Activated naive CD8-positive, alpha-beta T cell treated with anti-CD3 and anti-CD28 coated beads, Interleukin-2, amount 10 ng/mL, durations not matched to agents 7 days and 5 days (primary cell): ENCODE measurements at regions not wholly inside any gene's neighbourhood (a gene's known extent, or its start where the extent isn't known, plus 50 kb on each side); places are given as distances from the start of the nearest gene placed in this dataset.

Source experiments
- ATAC-seq: fragments of 150-1000 bp; cut with Tn5 transposase; one replicate; pipeline ENCODE4 v1.10.0; 2021; ENCODE audit warnings: low read depth, moderate library complexity
- POLR2A ChIA-PET: fragments of 350-600 bp; sonication (Branson Sonifier 250); formaldehyde crosslinking; loops from one replicate; lab custom pipeline; 2021; ENCODE audit warnings: antibody characterized with exemption; lab: Charles Lee
- DNase-seq: peaks from one replicate; pipeline ENCODE4 v3.0.0; 2021
- H3K27ac Mint-ChIP-seq: one replicate; pipeline ENCODE4 v1.8.0; 2022; ENCODE audit warnings: mild to moderate bottlenecking, mixed read lengths
- H3K27me3 Mint-ChIP-seq: one replicate; pipeline ENCODE4 v1.8.0; 2022; ENCODE audit warnings: mild to moderate bottlenecking, moderate library complexity, mixed read lengths
- H3K36me3 Mint-ChIP-seq: one replicate; pipeline ENCODE4 v1.8.0; 2021; ENCODE audit warnings: mild to moderate bottlenecking, mixed read lengths
- H3K4me1 Mint-ChIP-seq: one replicate; pipeline ENCODE4 v1.8.0; 2021; ENCODE audit warnings: mixed read lengths
- H3K4me3 Mint-ChIP-seq: one replicate; pipeline ENCODE4 v1.8.0; 2022; ENCODE audit warnings: mild to moderate bottlenecking, moderate library complexity, mixed read lengths
- H3K9me3 Mint-ChIP-seq: one replicate; pipeline ENCODE4 v1.8.0; 2021; ENCODE audit warnings: mixed read lengths

DNA sequence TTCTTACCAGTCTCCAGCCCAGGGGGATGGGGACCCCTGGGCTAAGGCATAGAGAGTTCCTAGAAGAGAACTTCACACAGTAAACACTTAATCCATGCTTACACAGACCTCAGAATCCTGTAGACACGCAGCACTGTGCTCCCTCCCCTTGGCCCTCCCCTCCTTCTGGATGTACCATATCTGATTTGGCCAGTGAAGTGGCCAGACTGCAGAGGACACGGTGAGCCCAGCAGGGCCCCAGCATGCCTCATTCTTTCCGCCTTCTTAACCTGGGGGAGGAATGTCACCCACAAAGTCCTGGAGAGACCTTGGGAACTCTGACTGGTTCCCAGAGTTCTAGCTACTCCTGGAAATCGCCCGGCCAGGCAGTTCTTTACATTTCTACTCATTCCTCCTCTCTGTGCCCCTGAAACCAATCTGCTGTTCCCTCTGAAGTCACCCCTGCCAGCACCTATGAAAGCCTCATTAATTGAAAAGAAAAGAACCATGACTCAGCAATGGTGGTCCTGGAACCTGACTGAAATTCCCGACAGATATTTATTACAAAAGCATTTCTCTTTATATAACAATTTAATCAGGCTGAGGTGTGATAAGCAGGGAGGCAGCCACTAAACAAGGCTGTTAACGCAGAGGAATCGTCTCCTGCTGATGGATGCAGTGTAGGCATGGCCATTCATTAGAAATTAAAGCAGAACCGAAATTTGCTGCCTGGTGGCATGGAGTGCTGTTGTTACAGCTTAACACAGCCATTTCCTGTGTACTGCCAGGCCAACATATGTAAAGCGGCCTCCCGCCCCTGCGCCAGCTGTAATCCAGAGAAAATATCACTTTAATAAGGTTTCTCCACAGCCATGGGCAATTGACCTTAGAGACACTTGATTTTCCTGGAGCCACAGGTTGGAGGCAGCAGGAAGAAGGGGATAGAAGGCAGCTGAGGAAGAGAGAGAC, 74.6 kb upstream of the KCND3 start:
- no peak for DNase-seq
- POLR2A ChIA-PET = no interaction called here
- Mint-ChIP-seq H3K9me3 (no peaks in the 10 kb centered on the region), H3K27me3 (peaks cover 3% of the 10 kb centered on the region), H3K4me3 (no peak overlapping the region), H3K4me1 (no peaks in the 10 kb centered on the region), H3K36me3 (no peaks in the 10 kb centered on the region), H3K27ac (no peak overlapping the region)
- no peak for ATAC-seq

DNA sequence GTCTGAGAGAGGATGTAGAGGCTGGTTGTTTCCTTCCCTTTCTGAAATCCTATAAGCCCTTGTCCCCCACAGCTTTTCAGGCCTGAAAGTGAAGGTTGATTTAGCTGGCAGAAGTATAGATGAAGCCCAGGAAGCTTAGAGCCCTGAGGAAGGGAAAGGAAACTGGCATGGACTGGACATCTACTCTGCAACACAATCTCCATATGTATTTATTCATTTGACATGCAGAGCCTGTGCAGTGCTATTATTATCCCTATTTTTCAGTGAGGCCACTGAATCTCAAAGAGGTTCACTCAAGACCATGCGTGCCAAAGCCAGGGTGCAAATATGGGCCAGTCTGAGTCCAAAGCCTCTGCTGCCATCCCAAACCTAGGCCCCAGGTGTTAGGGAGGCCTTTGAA, 78.5 kb upstream of the KCND3 start:
- ATAC-seq = no peak
- peaks cover 9% of the 10 kb centered on the region for H3K27me3 Mint-ChIP-seq
- POLR2A ChIA-PET = no interaction called here
- no peaks in the 10 kb centered on the region for H3K36me3 Mint-ChIP-seq
- no peak overlapping the region for H3K27ac Mint-ChIP-seq
- no peak for DNase-seq
- H3K4me3 Mint-ChIP-seq = no peak overlapping the region
- peaks cover 2% of the 10 kb centered on the region for H3K9me3 Mint-ChIP-seq
- H3K4me1 Mint-ChIP-seq = no peaks in the 10 kb centered on the region

DNA sequence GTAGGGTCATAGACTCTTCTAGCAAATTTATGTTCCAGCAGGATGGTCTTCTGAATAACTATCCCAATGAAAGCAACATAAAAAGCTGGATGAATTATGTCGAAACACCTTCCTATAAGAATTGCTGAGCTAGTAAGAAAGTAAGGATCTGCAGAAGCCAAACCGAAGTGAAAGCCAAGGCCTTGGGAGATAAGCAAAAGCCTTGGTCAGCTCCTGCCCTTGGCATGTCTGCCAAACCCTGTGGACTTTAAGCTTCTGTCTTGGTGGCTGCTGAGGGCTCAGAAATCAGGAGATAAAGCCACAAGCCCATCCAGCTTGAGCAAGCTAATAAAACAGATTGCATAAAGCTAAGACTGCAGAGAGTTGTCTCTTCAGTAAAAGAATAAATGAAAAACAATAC, 81.2 kb upstream of the KCND3 start:
- ATAC-seq (no peak), DNase-seq (no peak)
- Mint-ChIP-seq H3K27ac (no peak overlapping the region), H3K9me3 (peaks cover 3% of the 10 kb centered on the region), H3K4me3 (no peak overlapping the region), H3K4me1 (no peaks in the 10 kb centered on the region), H3K36me3 (no peaks in the 10 kb centered on the region), H3K27me3 (peaks cover 5% of the 10 kb centered on the region)
- POLR2A ChIA-PET = no interaction called here

DNA sequence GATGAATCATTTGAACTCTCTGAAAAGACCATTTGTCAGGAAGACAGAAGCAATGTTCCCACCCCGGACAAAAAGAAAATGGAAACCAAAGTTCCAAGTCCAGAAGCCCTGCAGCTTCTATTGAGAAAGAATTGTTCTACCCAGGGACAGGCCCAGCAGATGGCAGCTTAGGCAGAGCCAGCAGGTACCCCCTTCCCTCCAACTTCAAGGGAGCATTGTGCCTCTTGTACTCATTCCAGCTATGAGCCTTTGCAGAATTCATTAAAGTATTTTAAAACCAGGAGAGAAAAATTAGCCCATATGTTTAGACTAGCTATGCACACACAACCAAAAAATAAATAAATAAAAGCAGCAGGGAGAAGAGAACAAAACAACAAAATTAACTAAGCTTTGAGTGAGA, 85.2 kb upstream of the KCND3 start:
- ATAC-seq (no peak), DNase-seq (no peak)
- Mint-ChIP-seq H3K9me3 (peaks cover 3% of the 10 kb centered on the region), H3K4me1 (no peaks in the 10 kb centered on the region), H3K27ac (no peak overlapping the region), H3K27me3 (peaks cover 7% of the 10 kb centered on the region), H3K4me3 (no peak overlapping the region), H3K36me3 (no peaks in the 10 kb centered on the region)
- POLR2A ChIA-PET = no interaction called here

DNA sequence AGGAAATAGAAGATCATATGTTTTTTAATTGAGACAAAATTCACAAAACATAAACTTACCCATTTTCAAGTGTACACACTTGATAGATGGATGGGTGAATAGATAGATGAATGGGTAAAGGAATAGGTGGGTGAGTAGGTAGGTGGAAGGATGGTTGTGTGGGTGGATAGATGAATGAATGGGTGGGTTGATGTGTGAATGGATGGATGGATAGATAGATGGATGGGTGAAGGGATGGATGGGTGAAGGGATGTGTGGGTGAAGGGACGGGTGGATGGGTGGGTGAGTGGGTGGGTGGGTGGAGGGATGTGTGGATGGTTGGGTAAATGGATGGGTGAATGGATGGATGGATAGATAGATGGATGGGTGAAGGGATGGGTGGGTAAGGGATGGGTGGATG, 86.1 kb upstream of the KCND3 start:
- Mint-ChIP-seq H3K4me3 (no peak overlapping the region), H3K27ac (no peak overlapping the region)
- no peak for ATAC-seq

DNA sequence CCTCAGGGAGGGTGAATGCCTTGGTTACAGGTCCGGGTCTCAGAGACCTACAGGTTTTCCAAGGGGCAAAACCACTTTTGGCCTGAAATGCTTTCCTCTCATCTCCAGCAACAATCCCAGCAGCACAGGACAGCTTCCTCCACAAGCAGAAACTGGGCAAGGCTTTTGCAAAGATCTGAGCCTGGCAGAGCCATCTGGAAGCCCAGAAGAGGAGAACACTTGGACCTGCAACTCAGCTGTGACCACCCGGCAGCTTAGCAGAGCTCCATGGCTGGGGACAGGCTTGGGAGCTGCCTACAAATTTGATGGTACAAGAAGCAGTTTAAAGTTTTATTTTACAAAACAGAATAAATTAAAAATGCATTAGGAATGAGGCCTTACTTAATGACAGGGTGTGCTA, 90.0 kb upstream of the KCND3 start:
- H3K9me3 Mint-ChIP-seq = peaks cover 1% of the 10 kb centered on the region
- ATAC-seq = no peak
- peaks cover 3% of the 10 kb centered on the region for H3K27me3 Mint-ChIP-seq
- POLR2A ChIA-PET = no interaction called here
- no peaks in the 10 kb centered on the region for H3K4me1 Mint-ChIP-seq
- no peak for DNase-seq
- no peak overlapping the region for H3K27ac Mint-ChIP-seq
- no peaks in the 10 kb centered on the region for H3K36me3 Mint-ChIP-seq
- H3K4me3 Mint-ChIP-seq = no peak overlapping the region

More for the DNA sequence above, 86.1 kb upstream of the KCND3 start:
- Mint-ChIP-seq H3K36me3 (no peaks in the 10 kb centered on the region), H3K27me3 (peaks cover 7% of the 10 kb centered on the region), H3K4me1 (no peaks in the 10 kb centered on the region), H3K9me3 (peaks cover 3% of the 10 kb centered on the region)
- POLR2A ChIA-PET = no interaction called here
- no peak for DNase-seq

DNA sequence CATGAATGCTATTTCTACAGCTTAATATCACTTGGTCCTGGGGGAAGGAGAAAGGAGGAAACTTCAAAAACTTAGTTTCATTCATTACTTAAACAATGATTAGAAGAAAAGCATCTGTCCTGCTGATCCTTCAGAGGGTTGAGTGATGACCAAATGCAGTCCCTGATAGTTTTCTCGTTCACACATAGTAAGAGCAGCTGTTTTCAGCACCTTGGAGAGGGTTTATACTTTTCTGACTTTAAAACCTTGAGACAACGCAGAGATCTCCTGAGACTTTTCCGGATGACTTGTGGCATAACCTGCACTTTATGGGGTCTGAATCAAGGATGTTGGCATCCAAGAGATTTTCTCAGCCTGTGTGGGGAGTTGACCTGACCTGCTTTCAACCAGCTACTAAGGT, 94.0 kb upstream of the KCND3 start:
- peaks cover 7% of the 10 kb centered on the region for H3K27me3 Mint-ChIP-seq
- no peak for DNase-seq
- POLR2A ChIA-PET = no interaction called here
- H3K4me3 Mint-ChIP-seq = no peak overlapping the region
- no peak overlapping the region for H3K27ac Mint-ChIP-seq
- no peaks in the 10 kb centered on the region for H3K36me3 Mint-ChIP-seq
- peaks cover 2% of the 10 kb centered on the region for H3K4me1 Mint-ChIP-seq
- H3K9me3 Mint-ChIP-seq = no peaks in the 10 kb centered on the region
- no peak for ATAC-seq

DNA sequence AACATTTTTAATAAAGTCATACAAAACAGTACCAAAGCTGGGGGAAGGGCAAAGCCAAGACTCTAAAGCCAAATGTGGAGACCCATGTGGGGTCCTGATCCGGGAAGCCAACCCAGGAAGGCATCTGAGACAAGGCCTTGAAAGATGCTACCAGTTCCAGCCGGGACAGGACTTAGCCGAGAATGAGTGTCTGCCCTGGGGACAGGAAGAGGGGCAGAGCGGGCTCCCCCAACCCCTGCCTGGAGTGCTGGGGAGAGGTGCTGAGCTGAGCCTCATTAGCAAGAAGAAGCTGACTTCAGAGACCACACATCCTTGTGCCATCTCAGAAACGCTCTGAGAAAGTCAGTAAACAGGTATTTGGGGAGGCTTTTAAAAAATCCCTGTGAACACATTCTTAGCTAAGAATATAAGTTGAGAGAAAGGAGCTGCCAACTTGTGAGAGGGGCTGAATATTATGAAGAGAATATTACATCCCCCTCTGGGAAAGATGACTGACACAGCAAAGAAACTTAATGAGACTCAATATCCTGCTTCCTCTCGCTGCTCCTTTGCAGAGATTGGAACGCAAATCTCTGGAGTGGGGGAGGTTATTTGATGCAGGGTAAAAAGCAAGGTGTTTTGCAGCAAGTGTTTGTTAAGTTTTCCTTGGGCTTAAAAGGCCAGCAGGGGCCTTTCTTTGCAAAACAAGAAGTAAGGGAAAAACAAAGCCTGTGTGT, 103.3 kb upstream of the KCND3 start:
- Mint-ChIP-seq H3K4me3 (no peak overlapping the region), H3K9me3 (no peaks in the 10 kb centered on the region), H3K27me3 (peaks cover 8% of the 10 kb centered on the region), H3K36me3 (no peaks in the 10 kb centered on the region), H3K27ac (no peak overlapping the region), H3K4me1 (no peaks in the 10 kb centered on the region)
- POLR2A ChIA-PET = no interaction called here
- DNase-seq = no peak
- ATAC-seq = no peak

DNA sequence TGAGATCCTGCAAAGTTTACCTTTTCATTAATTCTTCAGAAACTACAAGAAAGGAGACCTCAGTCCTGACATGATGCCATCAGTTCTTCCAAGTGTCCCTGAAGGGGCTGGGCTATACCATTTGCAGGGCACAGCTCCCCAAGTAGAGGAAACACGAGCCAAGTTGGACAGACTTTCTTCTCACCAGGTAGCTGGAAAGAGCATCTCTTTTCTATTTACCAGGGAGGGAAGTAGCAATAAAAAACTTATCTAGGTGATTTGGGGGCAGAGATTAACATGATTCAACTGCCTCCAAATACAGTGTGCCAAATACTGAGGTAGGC, 103.9 kb upstream of the KCND3 start:
- DNase-seq = no peak
- Mint-ChIP-seq H3K27me3 (peaks cover 8% of the 10 kb centered on the region), H3K9me3 (no peaks in the 10 kb centered on the region), H3K4me3 (no peak overlapping the region), H3K4me1 (no peaks in the 10 kb centered on the region), H3K27ac (no peak overlapping the region), H3K36me3 (no peaks in the 10 kb centered on the region)
- POLR2A ChIA-PET = no interaction called here
- no peak for ATAC-seq

DNA sequence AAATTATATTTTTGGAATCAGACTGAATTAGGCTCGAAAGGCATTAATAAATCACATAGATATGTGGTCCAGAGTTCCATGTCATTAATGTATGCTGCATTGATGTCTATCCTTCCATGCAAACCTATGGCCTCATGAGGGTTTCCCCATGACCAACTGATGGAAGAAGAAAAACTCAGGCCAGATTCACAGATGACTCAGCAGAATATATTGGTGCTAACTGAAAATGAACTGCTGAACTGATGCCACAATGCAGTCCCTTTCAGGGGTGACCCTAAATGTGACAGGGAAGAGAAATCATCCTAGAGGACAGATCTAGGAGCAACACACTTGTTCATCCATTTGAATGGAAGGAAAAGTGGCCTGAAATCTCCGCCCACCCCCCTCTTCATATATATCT, 110.5 kb upstream of the KCND3 start:
- Mint-ChIP-seq H3K4me3 (no peak overlapping the region), H3K36me3 (no peaks in the 10 kb centered on the region), H3K9me3 (no peaks in the 10 kb centered on the region), H3K27ac (no peak overlapping the region), H3K27me3 (no peaks in the 10 kb centered on the region), H3K4me1 (no peaks in the 10 kb centered on the region)
- DNase-seq = no peak
- POLR2A ChIA-PET = no interaction called here
- ATAC-seq = no peak

DNA sequence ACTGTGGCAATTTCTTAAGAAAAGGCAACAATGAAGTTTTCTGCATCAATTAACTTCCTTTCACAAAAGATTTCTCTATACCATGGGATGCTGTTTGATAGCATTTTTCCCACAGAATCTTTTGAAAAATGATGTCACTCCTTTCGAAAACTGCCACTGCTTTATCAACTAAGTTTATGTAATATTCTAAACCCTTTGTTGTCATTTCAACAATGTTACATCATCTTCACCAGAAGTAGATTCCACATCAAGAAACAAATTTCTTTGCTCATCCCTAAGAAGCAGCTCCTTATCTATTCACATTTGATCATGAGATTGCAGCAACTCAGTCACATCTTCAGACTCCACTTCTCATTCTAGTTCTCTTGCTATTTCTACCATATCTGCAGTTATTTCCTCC, 116.1 kb upstream of the KCND3 start:
- Mint-ChIP-seq H3K36me3 (no peaks in the 10 kb centered on the region), H3K4me1 (no peaks in the 10 kb centered on the region), H3K27ac (no peak overlapping the region), H3K27me3 (no peaks in the 10 kb centered on the region), H3K4me3 (no peak overlapping the region), H3K9me3 (no peaks in the 10 kb centered on the region)
- ATAC-seq = no peak
- POLR2A ChIA-PET = no interaction called here
- DNase-seq = no peak

DNA sequence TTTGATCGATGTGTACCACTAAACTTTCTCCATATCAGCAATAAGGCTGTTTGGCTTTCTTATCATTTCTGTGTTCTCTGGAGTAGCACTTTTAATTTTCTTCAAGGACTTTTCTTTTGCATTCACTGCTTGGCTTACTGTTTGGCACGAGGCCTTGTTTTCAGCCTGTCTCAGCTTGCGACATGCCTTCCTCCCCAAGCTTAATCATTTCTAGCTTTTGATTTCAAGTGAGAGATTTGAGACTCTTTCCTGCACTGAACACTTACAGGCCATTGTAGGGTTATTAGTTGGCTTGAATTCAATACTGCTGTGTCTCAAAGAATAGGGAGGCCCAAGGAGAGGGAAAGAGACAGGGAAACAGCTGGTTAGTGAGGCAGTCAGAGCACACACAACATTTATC, 120.6 kb upstream of the KCND3 start:
- Mint-ChIP-seq H3K4me3 (no peak overlapping the region), H3K27ac (no peak overlapping the region), H3K9me3 (no peaks in the 10 kb centered on the region), H3K4me1 (no peaks in the 10 kb centered on the region), H3K27me3 (no peaks in the 10 kb centered on the region), H3K36me3 (no peaks in the 10 kb centered on the region)
- DNase-seq = no peak
- POLR2A ChIA-PET = no interaction called here
- no peak for ATAC-seq

DNA sequence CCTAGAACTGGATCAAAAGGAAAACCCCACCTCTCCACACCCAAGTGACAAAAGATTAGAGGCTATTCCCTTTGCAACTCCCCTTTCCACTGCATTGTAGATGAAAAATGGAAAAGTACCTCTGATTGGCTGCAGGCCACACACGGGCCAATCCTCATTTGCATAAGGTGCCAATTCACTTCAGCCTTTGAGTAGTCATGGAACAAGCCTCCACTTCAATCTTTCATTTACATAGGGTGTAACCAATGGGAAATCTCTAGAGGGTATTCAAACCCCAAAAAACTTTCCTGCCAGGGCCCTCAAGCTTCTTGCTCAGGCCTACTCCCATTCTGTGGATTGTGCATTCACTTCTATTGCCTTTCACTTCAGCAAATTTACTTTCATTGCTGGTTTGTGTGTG, 122.3 kb upstream of the KCND3 start:
- POLR2A ChIA-PET = no interaction called here

DNA sequence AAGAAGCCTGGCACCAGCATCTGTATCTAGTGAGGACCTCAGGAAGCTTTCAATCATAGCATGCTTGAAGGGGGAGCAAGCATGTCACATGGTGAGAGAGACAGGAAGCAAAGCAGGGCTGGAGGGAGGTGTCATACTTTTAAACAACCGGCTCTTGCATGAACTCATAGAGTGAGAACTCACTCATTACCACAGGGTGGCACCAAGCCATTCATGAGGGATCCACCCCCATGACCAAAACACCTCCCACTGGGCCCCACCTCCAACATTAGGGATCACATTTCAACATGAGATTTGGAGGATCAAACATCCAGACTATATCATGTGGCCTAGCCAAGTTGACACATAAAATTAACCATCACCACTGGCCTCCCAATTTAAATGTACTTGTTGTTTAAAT, 125.1 kb upstream of the KCND3 start:
- Mint-ChIP-seq H3K27ac (no peak overlapping the region), H3K9me3 (no peaks in the 10 kb centered on the region)

More for the DNA sequence above, 122.3 kb upstream of the KCND3 start:
- H3K4me1 Mint-ChIP-seq = no peaks in the 10 kb centered on the region
- H3K27ac Mint-ChIP-seq = no peak overlapping the region
- H3K27me3 Mint-ChIP-seq = peaks cover 4% of the 10 kb centered on the region
- no peaks in the 10 kb centered on the region for H3K9me3 Mint-ChIP-seq
- H3K36me3 Mint-ChIP-seq = no peaks in the 10 kb centered on the region
- DNase-seq (no peak), ATAC-seq (no peak)
- H3K4me3 Mint-ChIP-seq = no peak overlapping the region

More for the DNA sequence above, 125.1 kb upstream of the KCND3 start:
- no peak for ATAC-seq
- Mint-ChIP-seq H3K4me1 (no peaks in the 10 kb centered on the region), H3K4me3 (no peak overlapping the region), H3K27me3 (peaks cover 4% of the 10 kb centered on the region), H3K36me3 (no peaks in the 10 kb centered on the region)
- no peak for DNase-seq
- POLR2A ChIA-PET = no interaction called here
